ENCODE measurements at regions not wholly inside any gene's neighbourhood (a gene's known extent, or its start where the extent isn't known, plus 50 kb on each side); places are given as distances from the start of the nearest gene placed in this dataset.

DNA sequence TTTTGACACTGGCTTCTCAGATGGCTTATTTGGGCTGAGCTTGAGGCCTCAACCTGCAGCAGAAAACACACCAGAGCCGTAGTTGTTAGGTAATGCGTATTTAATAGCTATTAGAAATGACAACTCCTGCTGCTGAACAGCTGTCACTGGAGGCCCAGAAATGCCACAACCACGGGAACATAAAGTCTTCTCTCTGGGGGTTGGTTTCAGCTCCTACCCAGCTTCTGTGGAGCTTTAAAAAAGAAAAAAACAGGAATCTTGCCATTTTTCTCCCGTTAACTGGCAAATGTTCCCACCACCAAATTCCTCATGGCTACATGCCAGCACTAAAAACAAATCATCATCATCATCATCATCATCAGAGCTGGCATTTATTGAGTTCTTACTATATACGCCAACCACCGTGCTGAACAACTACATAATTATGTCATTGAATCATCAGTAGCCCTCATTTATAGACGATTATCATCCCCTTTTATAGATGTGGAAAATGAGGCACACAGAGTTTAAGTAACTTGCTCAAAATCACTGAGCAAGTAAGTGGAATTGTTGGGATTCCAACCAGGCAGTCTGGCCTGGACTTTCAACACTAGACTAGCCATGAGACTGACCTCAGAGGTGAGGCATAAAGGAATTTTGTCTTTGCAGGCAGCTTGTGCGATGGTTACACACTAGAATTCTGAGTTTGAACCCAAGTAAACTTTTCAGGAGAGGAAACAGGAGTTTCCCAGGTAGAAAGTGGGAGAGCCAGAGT, 185.3 kb upstream of the WWC1 start:
- no peak for DNase-seq (ENCODE audit: low read depth in 2 of 2)

DNA sequence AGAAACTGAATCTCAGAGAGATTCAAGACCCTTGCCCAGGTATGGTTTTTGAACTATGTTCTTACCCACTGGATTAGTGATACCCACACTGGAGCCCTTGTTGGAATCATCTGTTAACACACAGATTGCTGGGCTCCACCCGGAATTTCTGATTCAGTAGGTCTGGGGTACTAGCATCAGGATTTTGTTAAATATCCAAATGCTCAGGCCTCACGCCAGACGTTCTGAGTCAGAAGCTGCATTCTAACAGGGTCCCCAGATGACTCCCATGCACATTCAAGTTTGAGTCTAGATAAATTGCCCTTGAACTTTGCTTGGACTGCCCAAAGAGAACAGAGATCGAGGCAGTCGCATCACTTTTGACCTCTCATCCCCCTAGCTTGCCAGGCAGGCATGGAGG, 182.0 kb upstream of the WWC1 start:
- no peak for DNase-seq (ENCODE audit: low read depth in 2 of 2)

DNA sequence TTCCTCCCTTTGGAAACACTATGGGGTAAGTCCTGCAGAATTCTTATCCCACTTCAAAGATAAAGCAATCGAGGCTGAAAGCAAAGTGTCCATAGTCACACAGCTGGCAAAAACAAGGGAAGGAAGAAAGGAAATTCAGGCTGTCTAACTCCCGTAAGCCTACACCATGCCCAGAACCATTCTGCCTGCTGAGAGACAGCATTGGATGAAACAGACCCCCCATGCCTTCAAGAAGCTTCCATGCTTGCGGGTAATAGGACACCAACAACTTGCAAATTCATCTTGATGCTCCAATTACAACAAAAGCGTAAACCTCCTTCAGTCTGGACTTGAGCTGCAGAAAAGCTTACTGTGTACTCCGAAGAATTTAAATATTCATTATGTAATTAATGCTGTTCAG, 181.1 kb upstream of the WWC1 start:
- DNase-seq (ENCODE audit: low read depth in 2 of 2) = no peak

DNA sequence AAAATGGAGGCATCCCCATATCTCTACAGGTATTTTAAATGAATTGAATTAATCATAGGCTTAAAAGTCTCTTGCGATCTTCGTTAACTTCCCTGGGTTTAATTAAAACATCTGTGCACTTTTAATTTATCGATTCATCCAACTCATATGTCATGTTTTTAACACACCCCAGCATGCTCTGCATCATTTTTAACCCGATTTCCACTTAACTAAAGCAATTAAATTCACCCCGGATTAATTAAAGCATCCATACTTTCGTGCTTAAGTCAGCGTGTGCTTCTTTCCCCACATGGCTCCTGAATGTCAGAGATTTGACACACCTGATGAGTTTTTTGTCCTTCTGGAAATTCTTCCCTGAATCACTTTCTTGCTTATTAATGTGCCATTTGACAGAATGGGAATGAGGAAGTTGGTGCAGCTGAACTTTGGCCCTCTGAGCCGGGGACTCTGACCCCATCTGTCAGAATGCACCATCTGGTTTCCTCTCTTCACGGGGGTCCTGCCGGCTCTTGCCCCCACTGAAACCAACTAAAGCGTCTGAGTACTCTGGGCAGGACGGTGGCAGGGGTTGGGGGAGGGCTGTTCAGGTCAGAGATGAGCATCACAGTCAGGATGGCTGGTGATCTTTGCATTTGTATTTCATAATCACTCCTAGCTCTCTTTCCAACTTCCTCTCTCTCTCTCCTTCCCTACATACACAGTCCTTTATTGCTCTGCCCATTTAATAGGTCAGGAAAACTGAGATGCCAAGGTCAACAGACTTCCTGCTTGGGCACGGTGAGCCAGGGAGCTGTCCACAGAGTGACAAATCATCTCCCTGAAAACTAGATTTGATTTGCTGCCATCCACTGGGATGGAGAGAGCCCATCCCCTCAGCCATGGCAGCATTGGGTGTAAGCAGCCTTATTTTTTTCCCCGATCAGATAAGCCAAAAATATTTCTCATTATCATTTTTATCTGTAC, 180.3 kb upstream of the WWC1 start:
- DNase-seq (ENCODE audit: low read depth in 2 of 2) = no peak

DNA sequence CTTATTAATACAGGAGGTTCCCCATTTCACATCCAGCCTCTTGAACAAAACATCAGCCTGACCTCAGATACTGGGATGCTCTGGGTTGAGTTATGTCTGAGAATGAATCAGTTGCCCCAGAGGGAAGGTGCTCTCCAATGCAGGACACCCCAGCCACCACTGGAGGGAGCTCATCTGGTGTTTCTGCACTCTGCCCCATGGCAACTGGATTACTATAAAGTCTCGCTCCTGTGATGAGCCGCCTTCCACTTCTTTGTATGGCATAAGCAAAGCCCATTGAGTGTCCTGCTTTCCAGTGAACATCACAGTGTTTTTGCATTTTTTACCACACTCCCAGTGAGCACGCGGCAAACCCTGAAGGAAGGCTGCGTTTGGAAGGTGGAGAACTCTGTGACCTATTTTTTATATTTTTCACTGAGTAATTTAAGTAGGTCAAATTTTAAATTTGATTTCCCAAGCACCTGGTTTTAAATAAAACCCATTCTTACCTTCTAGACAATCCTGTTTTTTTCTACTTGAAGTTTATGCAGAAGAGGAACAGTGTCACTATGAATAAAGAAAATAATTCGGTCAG, 176.9 kb upstream of the WWC1 start:
- no peak for DNase-seq (ENCODE audit: low read depth in 2 of 2)

DNA sequence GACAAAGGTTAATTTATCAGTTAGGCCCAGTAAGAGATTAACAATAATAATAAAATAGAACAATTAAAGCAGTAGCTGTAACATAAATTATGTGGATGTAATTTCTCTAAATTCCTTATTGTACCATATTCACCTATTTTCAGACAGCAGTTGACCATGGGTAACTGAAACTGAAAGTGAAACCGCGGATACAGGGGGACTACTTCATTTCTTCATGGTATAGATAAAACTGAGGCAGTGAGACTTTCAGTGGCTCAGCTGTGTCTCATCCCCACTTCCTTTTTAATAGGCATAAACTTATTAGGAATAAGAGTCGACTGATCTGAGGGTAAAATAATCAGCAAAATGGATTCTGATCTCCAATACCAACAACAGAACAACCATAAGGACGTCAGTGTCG, 174.0 kb upstream of the WWC1 start:
- DNase-seq (ENCODE audit: low read depth in 2 of 2) = no peak

DNA sequence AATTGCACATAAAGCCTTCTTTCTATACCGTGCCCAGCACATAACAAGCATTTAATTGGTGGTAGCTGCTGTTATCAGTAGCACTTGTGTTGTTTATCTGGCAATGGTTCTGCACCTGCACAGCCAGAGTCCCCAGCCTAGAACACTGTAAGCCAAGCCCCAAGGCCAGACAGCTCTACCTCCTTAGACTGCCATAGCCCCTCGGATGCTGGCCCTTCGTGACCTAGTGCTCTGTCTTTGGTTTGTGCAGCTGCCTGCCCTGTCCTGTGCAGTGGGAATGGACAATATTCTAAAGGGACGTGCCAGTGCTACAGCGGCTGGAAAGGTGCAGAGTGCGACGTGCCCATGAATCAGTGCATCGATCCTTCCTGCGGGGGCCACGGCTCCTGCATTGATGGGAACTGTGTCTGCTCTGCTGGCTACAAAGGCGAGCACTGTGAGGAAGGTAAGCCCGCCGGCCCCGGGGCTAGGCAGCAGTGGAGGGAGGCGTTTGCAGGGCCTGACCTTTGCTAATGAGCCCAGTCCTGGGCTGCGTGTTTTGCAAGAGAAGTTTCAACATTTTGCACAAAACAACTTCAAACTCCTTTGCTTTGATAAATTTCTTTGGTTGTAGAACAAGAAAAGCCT, 173.3 kb upstream of the WWC1 start:
- DNase-seq (ENCODE audit: low read depth in 2 of 2) = no peak

DNA sequence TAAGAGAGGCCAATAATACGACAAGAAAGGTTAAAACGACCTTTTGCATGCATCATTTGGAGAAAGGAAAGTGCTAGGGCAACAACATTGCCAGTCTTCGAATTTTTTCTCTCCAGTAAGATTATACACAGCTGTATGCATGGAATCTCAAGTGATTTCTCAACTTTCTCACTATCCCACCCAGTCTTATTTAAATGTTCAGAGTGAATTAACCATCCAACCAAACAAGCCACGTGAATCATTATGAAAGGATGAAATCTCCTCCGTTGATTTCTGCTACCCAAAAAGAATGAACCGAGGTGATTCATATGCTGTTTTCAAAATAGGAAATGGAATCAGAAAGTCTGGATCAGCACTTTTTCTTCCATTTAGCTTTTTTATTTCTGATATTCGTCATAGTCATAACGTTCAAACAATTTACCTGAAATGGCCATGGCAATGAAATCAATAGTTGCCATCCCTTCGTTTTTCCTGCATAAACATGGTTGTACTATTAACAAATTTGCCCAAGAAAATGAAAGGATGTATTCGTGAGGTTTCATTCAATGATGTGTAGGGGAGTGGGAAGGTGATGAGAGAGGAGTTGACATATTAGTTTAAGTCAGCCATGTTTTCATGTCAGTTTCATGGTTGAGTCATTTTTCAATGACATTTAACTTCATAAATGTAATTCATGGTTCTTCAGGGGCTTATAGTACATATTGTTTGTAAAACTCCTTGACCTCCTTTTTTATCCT, 170.9 kb upstream of the WWC1 start:
- DNase-seq (ENCODE audit: low read depth in 2 of 2) = no peak

DNA sequence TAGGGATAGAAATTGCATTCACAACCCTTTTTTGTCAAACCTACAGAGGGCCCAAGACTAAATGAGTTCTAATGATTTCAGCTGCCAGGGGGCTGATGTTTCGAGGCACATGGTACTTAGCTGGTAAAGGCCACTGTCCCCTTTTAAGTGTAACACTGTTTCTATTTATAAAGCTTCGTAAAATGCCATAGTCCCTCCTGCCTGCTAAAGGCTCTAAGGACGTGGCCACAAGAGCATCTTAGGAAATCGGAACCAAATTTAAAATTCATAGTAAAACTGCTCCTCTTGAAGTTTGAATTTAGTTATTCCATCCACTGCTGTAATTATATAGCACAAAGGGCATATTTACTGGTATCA, 170.3 kb upstream of the WWC1 start:
- no peak for DNase-seq (ENCODE audit: low read depth in 2 of 2)

DNA sequence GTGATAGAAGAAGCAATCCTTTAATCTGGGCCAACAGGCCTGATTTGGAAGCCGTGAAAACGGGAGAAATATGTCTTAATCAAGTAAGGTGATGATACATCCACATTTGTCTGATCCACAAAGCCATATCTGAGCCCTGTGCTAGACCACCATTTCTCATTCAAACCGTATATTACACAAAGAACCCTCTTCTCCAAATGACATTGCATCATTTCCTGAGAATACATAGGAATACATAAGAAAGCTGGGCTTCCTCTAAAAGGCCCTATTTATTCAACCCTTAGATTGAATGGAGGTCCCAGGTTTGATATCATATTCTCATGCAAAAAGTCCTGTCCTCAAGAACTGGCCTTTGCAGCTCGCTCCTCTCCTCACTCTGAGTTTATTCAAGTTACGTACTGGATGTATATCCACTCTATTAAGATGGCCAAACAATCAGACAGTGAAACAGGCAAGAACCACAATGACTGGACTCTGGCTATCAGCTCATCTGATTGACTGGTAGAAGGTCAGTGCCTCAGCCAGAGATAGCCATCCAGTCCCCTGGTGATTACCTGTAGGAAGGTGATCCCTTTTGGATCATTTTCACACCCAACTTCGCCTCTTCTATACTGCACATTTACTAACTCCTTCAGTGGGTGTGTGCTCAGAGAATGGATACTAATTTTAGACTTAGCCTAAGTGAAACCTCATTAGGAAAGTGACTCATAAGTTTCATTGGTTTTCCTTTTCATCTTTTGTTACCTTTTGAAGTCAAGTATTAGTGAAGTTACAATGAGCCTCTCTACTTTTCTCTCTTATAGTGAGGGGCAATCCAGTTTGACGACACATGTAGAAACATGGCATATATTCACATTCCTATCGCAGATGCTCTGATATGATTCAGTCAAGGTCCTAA, 167.6 kb upstream of the WWC1 start:
- no peak for DNase-seq (ENCODE audit: low read depth in 2 of 2)

DNA sequence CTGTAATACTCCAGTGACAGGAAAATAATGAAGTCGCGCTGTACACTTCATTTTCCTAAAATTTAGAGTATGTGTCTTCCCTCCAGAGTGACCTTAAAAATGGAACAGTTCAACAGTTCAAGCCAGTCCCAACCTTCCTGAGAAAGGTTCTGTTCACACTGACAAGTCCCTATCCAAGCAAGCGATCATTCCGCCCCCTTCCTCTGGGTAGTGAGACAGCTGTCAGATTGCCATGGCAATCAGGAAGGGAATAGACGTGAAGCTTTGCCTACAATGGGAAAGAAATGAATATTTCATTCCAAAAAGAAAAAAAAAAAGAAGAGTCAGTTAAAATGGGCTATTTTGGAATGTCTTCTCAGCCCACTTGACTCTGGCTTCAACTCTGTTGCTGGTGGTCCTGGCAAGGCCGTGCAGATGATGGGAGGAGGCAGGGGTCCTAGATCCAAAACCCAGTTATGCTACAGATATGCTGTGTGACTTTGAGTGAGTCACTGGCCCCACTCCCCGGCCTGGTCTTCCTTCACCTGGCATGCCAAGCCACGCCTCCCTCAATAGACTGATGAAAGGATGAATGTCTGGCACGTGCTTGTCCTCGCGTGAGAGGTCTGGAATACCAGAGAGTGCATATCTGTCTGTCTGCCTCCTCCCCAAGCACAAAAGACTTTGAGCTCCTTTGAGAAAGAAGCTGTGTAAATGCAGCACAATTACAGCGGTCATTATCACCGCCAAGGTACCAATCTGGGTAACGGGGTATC, 165.8 kb upstream of the WWC1 start:
- no peak for DNase-seq (ENCODE audit: low read depth in 2 of 2)

DNA sequence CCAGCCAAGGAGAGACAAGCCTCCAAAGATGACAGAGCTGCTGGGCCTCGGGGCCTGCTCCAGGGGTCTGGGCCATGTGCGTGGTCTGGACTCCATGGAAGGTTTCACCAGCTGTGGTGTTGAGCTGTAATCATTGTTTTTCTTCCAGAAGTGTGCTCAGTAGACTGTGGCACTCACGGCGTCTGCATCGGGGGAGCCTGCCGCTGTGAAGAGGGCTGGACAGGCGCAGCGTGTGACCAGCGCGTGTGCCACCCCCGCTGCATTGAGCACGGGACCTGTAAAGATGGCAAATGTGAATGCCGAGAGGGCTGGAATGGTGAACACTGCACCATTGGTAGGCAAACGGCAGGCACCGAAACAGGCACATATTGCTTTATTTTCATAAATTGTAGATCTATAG, 164.8 kb upstream of the WWC1 start:
- no peak for DNase-seq (ENCODE audit: low read depth in 2 of 2)

DNA sequence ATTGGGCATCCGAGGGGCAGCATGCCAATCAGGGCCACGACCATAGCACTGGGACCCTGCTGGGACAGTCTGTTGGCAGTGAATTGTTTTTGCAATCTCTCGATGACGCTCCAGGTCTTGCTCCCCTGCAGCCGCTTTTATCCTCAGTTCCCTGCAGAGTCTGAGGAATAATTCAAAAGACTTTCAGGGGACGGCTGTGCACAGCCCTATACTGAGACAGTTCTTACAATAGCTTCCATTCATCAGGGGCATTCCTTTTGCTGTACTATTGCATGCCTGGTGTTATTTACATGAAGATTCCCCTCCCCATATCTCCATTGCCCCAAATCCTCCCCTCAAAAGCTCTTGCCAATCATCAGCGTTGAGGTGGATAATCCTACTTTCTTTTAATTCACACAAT, 163.3 kb upstream of the WWC1 start:
- no peak for DNase-seq (ENCODE audit: low read depth in 2 of 2)

DNA sequence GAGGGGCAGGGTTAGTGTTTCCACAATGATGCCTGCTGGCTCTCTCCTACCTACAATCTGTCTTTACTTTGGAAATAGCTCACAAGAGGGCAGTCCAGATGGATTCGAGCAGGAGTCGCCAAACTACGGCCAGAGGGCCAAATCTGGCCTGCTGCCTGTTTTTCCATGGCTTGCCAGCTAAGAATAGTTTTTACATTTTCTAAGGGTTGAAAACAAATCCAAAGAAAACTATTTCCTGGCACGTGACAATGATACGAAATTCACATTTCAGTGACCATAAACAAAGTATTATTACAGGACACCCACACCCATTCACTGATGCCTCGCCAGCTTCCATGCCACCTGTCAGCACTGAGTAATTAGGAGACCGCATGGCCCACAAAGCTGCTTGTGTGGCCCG, 162.9 kb upstream of the WWC1 start:
- no peak for DNase-seq (ENCODE audit: low read depth in 2 of 2)

DNA sequence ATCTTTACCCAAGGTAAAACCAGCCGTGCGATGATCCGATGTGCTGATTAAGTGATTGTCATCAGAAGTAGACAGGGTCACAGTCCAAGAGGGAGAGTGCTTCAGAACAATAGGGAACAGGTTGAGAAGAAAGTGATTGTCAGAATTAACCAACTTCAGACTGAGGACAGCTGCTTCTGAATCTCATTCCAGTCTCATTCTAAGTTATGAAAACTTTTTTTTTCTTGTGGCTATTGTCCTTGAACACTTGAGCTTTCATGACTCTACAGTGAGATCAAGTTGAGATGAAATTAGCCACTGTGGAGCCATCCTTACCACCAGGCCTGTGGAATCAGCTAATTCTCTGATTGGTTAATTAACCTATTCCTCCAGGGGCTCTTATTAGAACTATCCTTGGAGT, 159.9 kb upstream of the WWC1 start:
- DNase-seq (ENCODE audit: low read depth in 2 of 2) = no peak

DNA sequence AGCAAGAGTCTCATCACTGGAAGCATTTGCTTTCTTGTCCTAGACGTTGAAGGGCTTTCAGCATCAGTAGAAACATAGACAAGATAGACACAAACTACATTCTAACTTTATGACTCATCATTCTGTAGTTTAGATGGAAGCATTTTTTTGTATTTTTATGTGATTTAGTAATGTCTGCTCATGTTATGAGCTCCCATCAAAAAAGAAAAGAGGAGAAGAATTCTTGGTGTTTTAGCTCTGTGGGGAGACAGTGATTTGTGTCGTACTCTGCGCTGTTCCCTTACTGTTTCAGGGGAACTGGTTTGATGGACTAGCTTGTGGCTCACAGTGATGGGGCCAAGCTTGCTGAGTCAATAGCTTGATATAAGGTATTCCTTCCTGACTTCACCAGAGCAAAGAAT, 159.2 kb upstream of the WWC1 start:
- DNase-seq (ENCODE audit: low read depth in 2 of 2) = no peak

DNA sequence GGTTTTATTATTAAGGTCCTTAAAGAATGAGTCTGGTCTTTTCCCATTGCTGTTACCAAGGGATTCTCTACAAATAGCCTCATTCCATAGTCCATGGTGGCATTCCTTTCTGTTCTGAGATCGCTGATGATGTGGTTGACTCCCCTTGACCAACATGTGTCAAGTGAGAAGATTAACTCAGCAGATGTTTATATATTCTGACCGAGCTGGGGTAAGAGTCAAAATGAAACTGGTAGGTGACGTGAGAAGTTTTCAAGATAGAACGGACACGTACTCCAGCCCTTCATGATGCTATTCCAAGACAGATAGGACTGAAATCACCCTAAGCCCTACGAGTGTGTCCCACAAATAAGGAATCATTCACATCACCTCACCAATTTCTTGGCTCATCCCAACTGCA, 155.5 kb upstream of the WWC1 start:
- no peak for DNase-seq (ENCODE audit: low read depth in 2 of 2)

DNA sequence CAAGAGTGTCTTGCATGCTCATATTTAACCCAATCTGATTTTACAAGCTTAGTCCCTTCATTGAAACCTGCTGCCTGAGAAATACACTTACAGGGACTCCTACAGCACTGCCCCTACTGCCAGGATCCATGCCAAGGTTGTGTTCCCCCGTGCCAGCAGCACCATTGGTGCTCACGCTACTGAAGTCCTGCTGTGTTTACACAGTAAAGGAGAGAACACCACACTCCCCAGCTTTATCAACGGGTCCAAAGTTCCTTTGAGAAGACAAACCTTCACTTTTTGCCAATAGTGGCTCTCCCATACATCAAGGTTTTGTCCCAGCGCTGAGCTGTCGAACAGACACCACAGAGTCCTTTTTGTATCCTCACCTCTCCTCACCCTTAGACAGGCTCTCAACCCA, 155.1 kb upstream of the WWC1 start:
- no peak for DNase-seq (ENCODE audit: low read depth in 2 of 2)

DNA sequence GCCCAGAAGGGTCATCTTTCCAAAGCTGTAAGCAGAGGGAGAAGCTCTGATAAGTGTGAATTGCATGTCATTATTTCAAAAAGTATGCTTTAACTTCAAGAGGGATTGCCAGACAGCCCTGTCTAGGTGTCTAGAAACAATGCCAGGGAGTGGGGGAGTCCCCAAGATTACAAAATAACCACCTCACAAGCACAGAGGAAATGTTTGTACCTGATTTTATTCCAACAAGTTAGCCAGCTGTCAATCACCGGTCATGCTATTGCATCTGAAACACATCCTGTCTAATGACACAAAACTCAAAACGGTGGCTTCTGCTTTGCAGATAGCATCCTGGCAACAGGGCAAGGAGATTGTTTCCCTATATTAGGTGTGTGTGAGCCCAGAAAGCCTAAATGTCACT, 154.2 kb upstream of the WWC1 start:
- DNase-seq (ENCODE audit: low read depth in 2 of 2) = no peak

DNA sequence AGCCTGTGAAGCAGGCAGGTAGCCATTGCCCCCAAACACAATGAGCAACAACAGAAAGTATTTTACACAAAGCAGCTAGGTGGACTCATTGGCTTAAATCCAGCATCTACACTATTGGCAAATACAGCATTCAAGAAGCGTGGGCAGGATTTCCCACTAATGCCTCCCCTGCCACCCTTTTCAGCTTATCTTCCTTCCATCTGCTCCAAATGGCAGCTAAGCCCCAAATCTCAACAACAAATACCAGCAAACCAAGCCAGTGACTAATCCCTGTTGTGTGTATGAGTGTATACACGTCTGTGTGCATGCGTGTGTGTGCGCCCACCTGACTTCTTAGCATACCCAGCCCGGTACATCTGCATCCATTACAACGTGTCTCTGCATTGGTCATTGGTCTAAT, 151.2 kb upstream of the WWC1 start:
- DNase-seq (ENCODE audit: low read depth in 2 of 2) = no peak
